ENCODE measurements at regions not wholly inside any gene's neighbourhood (a gene's known extent, or its start where the extent isn't known, plus 50 kb on each side); places are given as distances from the start of the nearest gene placed in this dataset.

DNA sequence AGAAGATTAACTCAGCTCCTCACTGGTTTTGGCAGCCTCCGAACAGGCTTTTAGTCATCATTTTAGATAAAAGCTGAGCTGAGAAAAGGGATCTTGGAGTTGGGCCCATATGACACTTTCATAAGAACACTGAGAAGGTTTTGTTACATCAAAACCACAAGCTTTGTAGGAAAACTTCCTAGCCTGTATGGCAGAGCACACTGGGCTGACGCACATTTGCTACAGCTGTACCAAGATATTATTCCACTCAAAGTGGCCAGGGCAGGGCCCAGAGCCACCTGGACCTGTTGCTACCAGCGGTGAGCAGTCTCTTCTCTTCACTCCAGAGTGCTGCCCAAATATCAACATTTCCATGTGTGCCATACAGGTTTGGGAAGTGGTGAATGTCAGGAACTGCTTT, 160.5 kb upstream of the CCDC54 start:
- no peak overlapping the region for H3K9ac ChIP-seq (ENCODE audit: low read depth in 1 of 2, low read length in 2 of 2)
- H3K4me1 ChIP-seq (ENCODE audit: control insufficient read depth in 4 of 4, insufficient read depth in 4 of 4, low read length in 3 of 4), result no peaks in the 10 kb centered on the region
- H3K27me3 ChIP-seq (ENCODE audit: control insufficient read depth in 4 of 4, insufficient read depth in 4 of 4, low read length in 3 of 4), result no peaks in the 10 kb centered on the region
- no peaks in the 10 kb centered on the region for H3K36me3 ChIP-seq (ENCODE audit: control insufficient read depth in 4 of 4, insufficient read depth in 3 of 4, low read depth in 1 of 4, low read length in 3 of 4)
- H3K9me3 ChIP-seq (ENCODE audit: control insufficient read depth in 4 of 4, low read length in 3 of 4), result no peaks in the 10 kb centered on the region
- TF ChIP-seq TAF1 (conservative IDR thresholded peaks at IDR 0.05) (no peak), FOXA2 (IDR thresholded peaks at IDR 0.05) (no peak), GABPA (IDR thresholded peaks at IDR 0.05 in 1 of 2, conservative IDR thresholded peaks at IDR 0.05 in 1 of 2) (no peak), RXRA (IDR thresholded peaks at IDR 0.05) (no peak), FOXA1 (IDR thresholded peaks at IDR 0.05) (no peak), HNF4G (IDR thresholded peaks at IDR 0.05) (no peak), RAD21 (IDR thresholded peaks at IDR 0.05) (no peak)
- TF ChIP-seq, protein P1, sequence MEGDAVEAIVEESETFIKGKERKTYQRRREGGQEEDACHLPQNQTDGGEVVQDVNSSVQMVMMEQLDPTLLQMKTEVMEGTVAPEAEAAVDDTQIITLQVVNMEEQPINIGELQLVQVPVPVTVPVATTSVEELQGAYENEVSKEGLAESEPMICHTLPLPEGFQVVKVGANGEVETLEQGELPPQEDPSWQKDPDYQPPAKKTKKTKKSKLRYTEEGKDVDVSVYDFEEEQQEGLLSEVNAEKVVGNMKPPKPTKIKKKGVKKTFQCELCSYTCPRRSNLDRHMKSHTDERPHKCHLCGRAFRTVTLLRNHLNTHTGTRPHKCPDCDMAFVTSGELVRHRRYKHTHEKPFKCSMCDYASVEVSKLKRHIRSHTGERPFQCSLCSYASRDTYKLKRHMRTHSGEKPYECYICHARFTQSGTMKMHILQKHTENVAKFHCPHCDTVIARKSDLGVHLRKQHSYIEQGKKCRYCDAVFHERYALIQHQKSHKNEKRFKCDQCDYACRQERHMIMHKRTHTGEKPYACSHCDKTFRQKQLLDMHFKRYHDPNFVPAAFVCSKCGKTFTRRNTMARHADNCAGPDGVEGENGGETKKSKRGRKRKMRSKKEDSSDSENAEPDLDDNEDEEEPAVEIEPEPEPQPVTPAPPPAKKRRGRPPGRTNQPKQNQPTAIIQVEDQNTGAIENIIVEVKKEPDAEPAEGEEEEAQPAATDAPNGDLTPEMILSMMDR (IDR thresholded peaks at IDR 0.05; ENCODE audit: low read depth, low read length, missing input control), result no peak
- TF ChIP-seq, protein P2, sequence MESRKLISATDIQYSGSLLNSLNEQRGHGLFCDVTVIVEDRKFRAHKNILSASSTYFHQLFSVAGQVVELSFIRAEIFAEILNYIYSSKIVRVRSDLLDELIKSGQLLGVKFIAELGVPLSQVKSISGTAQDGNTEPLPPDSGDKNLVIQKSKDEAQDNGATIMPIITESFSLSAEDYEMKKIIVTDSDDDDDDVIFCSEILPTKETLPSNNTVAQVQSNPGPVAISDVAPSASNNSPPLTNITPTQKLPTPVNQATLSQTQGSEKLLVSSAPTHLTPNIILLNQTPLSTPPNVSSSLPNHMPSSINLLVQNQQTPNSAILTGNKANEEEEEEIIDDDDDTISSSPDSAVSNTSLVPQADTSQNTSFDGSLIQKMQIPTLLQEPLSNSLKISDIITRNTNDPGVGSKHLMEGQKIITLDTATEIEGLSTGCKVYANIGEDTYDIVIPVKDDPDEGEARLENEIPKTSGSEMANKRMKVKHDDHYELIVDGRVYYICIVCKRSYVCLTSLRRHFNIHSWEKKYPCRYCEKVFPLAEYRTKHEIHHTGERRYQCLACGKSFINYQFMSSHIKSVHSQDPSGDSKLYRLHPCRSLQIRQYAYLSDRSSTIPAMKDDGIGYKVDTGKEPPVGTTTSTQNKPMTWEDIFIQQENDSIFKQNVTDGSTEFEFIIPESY (IDR thresholded peaks at IDR 0.05), result no peak
- TF ChIP-seq, protein P3, sequence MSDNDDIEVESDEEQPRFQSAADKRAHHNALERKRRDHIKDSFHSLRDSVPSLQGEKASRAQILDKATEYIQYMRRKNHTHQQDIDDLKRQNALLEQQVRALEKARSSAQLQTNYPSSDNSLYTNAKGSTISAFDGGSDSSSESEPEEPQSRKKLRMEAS (IDR thresholded peaks at IDR 0.05), result no peak
- DNase-seq (ENCODE audit: low spot score), result no peak
- no peak overlapping the region for H3K4me3 ChIP-seq (ENCODE audit: low read depth in 1 of 3, low read length in 3 of 3)
- H3K27ac ChIP-seq (ENCODE audit: low read depth in 1 of 2, low read length in 2 of 2), result no peak overlapping the region
- 75% methylated on average over 3 of the region's 3 CpGs for WGBS

DNA sequence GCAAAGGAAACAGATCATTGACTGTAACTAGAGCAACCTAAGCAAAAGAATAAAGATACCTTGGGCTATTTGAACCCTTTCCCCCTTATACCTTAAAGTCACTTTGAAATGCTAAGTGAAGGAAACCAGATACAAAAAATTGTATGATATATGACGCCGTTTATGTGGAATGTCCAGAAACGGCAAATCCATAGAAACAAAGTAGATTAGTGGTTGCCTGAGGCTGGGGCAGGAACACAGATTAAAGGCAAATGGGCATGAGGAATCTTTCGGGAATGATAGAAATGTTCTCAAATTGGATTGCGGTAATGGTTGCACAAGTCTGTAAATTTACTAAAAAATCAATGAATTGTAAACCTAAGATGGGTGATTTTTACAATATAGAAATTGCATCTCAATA, 160.1 kb upstream of the CCDC54 start:
- Histone ChIP-seq H3K9me3 (ENCODE audit: control insufficient read depth in 4 of 4, low read length in 3 of 4) (no peaks in the 10 kb centered on the region), H3K27ac (ENCODE audit: low read depth in 1 of 2, low read length in 2 of 2) (no peak overlapping the region), H3K4me3 (ENCODE audit: low read depth in 1 of 3, low read length in 3 of 3) (no peak overlapping the region), H3K4me1 (ENCODE audit: control insufficient read depth in 4 of 4, insufficient read depth in 4 of 4, low read length in 3 of 4) (no peaks in the 10 kb centered on the region), H3K36me3 (ENCODE audit: control insufficient read depth in 4 of 4, insufficient read depth in 3 of 4, low read depth in 1 of 4, low read length in 3 of 4) (no peaks in the 10 kb centered on the region), H3K27me3 (ENCODE audit: control insufficient read depth in 4 of 4, insufficient read depth in 4 of 4, low read length in 3 of 4) (no peaks in the 10 kb centered on the region), H3K9ac (ENCODE audit: low read depth in 1 of 2, low read length in 2 of 2) (no peak overlapping the region)
- DNase-seq (ENCODE audit: low spot score), result no peak
- WGBS, result 93% methylated on average over 5 of the region's 5 CpGs
- TF ChIP-seq HNF4G (IDR thresholded peaks at IDR 0.05), result no peak
- no peak for TF ChIP-seq TAF1 (conservative IDR thresholded peaks at IDR 0.05)
- TF ChIP-seq RXRA (IDR thresholded peaks at IDR 0.05), result no peak
- no peak for TF ChIP-seq JUND (IDR thresholded peaks at IDR 0.05)
- TF ChIP-seq FOXA1 (IDR thresholded peaks at IDR 0.05), result no peak
- no peak for TF ChIP-seq YY1 (IDR thresholded peaks at IDR 0.05)
- TF ChIP-seq, protein P4, sequence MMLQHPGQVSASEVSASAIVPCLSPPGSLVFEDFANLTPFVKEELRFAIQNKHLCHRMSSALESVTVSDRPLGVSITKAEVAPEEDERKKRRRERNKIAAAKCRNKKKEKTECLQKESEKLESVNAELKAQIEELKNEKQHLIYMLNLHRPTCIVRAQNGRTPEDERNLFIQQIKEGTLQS (IDR thresholded peaks at IDR 0.05), result no peak

DNA sequence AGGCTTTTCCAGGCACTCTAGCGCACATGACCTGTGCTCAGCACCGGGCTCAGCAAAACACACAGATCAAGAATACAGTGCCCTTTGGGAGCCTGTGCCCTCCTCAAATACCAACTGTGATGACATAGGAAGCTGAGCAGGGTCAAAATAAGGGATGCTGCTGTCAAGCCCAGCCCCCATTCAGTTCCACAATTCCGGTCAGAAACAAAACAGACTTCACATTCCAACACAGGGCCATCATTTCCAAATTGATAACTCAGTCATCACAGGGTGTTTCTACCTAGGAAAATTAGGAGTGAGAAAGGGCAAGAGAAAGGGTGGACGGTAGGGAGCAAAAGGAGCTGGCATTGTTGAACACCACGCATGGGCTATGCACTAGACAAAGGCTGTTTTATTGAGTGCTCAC, 158.4 kb upstream of the CCDC54 start:
- no peaks in the 10 kb centered on the region for H3K27me3 ChIP-seq (ENCODE audit: control insufficient read depth in 4 of 4, insufficient read depth in 4 of 4, low read length in 3 of 4)
- no peak overlapping the region for H3K4me3 ChIP-seq (ENCODE audit: low read depth in 1 of 3, low read length in 3 of 3)
- no peak for TF ChIP-seq JUND (IDR thresholded peaks at IDR 0.05)
- TF ChIP-seq FOXA1 (IDR thresholded peaks at IDR 0.05), result no peak
- TF ChIP-seq YY1 (IDR thresholded peaks at IDR 0.05), result no peak
- no peak for TF ChIP-seq RXRA (IDR thresholded peaks at IDR 0.05)
- TF ChIP-seq, protein P3 (IDR thresholded peaks at IDR 0.05), result no peak
- 76% methylated on average over 5 of the region's 5 CpGs for WGBS
- DNase-seq (ENCODE audit: low spot score), result no peak
- no peaks in the 10 kb centered on the region for H3K36me3 ChIP-seq (ENCODE audit: control insufficient read depth in 4 of 4, insufficient read depth in 3 of 4, low read depth in 1 of 4, low read length in 3 of 4)
- H3K27ac ChIP-seq (ENCODE audit: low read depth in 1 of 2, low read length in 2 of 2), result no peak overlapping the region
- H3K4me1 ChIP-seq (ENCODE audit: control insufficient read depth in 4 of 4, insufficient read depth in 4 of 4, low read length in 3 of 4), result no peaks in the 10 kb centered on the region
- H3K9ac ChIP-seq (ENCODE audit: low read depth in 1 of 2, low read length in 2 of 2), result no peak overlapping the region
- no peaks in the 10 kb centered on the region for H3K9me3 ChIP-seq (ENCODE audit: control insufficient read depth in 4 of 4, low read length in 3 of 4)

All from liver (tissue), 8 donors.